NCI-H2107 treated with DMSO at 0.1 percent for 48 hours (cell line): ENCODE measurements at regions not wholly inside any gene's neighbourhood (a gene's known extent, or its start where the extent isn't known, plus 50 kb on each side); places are given as distances from the start of the nearest gene placed in this dataset.
A peak's percentile ranks its signal among the peaks of the same experiment; 100 is the strongest.

Experiments
- DNase-seq: peaks from one replicate; lab custom pipeline; 2025; ENCODE audit not compliant: unreplicated experiment; lab: John Stamatoyannopoulos, UW

DNA sequence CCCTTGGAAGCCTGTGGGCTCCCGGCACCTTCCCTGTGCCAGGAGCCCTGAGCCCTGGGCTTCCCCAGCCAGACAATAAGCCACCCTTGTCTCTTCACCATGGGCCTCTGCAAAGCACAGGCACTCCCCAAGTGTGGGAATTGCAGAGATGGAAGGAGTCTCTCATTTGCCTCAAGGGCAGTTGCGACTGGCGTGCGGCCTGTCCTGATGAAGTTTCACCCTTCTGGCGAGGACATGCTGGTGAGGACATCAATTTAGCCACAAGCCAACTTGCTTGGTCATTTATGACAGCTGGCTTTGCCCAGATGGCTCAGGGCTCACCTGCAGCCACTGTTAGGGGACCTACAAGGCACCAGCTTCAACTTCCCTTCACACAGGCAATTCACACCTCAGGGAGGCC is 180.2 kb downstream of the ANAPC1 start:
- DNase-seq = no peak

DNA sequence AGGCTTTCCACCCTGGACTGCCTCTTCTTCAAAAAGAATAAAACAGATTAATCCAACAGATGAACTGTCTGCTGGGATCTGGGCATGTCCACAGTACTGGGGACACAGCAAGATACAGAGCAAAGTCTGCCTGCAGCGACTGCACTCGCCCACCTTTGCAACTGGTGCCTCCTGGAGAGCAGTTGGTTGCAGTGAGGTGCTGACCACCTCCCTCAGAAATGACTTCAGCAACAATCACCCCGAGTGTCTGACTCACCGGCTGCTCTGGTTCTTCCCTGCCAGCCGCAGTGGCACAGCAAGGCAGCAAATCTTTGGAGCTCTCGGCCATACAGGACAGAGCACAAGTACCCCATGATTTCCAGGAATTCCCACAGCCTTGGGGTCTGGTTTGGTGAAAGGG is 179.7 kb downstream of the ANAPC1 start:
- DNase-seq = no peak

DNA sequence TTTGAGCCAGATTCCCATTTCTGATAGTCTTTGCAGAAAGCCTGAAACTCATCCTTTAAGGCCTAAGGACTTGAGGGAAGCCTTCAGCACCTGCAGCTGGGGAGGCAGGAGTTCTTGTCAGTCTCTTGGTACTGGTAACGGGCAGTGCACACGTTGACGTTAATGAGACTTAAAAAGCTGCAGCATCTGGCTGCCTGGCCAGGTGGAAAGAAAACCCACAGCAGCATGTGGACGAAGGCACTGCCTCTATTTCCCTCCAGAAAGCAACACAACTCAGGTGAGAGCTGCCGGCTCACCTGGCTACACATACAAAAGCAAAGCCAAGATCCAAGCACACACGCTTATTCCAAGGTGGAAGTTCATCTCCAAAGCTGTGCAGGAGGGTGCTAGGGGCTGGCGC is 178.8 kb downstream of the ANAPC1 start:
- DNase-seq = peak; percentile 61

DNA sequence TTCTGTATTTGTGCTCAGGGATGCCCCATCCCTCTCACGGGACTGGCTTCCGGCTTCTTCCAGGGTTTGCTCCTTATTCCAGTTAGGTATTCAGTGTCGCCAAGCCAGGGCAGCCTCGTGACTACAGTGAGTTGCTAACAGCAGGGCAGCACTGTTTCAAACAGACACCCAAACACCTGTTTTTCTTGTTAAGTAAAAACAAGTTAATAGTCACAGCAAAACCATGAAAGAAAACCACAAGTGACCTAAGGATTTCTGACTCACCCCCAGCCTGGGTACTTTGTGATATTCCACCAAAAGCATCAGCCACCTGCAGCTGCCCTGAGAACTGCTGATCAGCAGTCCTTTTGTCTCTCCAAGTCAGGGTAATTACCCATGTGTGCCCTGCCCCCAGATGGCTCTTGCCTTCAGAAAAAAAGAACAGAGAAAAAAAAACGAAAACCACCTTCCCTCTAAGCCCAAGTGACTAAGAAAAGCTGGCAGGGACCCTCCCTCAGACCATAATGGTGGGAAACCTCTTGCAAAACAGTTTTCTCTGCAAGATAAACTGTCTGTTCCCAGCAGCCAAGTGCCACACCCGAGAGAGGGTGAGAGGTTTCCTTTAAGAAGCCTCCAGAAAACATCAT is 178.2 kb downstream of the ANAPC1 start:
- peak; percentile 92 for DNase-seq

DNA sequence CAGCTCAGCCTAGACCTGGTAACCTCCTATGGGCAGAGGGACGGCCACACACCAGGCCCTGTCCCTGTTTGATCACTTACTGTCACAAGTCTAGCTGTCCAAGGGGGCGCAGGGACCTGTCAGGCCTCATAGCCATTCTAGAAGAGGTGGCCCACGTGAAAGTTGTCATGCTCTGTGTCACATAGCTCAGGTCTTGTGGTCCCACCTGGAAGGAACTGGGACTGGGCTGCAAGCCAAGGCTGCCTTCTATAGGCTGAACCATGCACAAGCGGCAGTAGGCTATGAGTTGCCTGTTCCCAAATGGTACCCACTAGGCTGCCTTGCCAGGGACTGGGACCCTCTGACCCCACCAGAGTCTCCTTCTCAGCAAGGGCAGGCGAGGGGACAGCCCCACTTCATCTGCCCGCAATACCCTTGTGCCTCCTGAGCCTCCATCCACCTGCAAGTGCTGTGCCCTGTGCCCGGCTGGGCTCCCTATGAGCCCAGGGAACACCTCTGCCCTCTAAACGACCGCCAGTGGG is 177.5 kb downstream of the ANAPC1 start:
- DNase-seq = no peak

DNA sequence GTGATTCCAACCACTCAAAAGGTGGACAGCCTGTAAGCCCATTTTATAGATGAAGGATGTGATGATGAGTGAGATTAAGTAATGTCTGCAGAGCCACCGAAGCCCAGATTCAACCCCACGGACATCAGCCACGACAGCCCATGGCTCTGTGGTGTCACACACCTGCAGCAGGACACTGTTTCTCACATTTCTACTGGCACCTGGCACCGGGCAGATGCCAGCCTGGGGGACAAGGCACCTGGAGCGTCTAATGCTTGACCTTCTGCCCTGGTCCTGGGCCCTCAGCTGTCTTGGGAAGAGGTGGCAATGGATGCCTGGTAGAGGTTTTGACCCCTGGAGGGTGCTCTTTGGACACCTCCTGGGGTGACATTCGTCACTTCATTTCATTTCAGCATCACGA is 176.3 kb downstream of the ANAPC1 start:
- no peak for DNase-seq

DNA sequence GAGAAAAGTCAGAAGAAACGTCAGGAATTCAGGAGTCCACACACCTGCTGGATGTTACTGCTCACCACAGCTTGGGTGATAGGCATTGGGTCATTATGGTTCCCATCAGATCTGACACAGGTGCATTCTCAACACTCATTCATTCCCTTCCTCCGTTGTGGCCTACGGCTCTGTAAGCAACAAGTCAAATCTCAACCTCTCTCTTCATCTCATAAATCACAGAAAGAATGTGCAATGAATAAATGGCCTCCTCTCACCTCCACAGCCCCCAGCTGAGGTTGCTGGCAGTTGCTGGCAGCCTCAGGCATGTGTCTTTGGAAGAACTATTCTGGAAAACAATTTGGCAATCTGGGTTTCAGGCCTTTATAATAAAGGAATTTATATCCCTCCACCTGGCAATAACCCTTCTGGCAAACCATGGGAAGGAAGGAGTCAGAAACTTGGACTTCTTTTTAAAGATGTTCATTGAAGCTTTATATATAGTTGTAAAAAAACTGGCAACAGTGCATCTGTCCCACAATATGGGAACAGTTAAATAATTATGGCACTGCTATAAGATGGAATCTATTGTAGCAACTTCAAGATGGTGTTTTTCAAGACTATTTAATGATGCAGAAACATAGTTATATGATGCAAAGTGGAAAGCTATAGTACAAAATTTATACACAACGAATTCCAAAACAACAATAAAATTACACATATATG is 175.4 kb downstream of the ANAPC1 start:
- no peak for DNase-seq

DNA sequence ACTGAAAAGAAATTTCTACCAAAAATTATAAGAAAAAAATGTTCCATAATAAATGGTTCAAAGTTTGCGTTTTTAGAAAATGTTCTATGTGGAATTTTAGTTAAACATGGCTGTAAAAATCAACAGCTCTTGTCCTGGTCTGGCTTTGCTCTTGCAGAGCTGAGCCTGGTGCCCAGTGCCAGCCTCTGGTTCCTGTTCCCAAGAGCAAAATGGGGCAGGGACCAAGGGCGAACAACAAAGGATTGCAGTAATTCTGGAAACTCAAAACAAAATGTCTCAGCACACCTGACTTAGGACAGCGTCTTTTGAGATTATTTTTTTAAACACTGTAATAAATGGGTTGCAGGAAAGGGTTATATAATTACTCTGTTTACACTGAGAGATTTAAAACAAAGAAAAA is 174.7 kb downstream of the ANAPC1 start:
- no peak for DNase-seq

DNA sequence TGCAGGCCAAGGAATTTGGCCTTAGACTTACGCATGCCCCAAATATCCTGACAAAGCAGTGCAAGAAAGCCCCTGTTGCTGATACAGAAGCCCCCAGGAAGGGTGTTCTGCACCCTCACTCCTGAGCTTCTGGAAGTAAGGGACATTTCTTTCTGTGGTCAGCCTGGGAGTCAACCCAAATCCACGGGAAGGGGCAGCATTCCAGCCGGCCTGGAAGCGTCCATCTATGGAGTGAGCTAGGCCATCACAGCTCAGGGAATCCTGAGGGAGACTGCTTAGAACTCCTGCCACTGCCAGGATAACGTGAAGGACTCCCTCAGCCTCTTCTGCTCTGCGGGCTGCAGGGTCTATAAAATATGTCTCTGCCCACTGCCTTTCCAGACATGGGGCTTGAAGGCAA is 173.9 kb downstream of the ANAPC1 start:
- DNase-seq = no peak

DNA sequence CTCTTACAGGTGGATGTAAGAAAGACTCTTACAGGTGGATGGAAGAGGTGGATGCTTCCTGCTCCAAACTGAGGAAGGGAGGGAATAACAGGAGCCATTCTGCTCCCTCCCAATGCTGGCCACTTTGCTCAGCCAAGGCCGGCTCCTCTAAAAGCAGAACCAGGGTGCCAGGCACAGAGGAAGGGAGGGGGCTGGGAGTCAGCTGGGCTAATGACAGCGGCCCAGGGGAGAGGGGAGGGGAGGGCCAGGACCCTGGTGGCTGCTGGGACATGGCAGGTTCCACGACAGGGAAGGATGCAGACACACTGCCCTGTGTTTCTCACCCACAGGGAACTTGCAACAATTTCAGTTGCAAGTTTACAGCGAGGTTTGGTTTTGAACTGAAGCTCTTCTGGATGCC is 173.4 kb downstream of the ANAPC1 start:
- no peak for DNase-seq

DNA sequence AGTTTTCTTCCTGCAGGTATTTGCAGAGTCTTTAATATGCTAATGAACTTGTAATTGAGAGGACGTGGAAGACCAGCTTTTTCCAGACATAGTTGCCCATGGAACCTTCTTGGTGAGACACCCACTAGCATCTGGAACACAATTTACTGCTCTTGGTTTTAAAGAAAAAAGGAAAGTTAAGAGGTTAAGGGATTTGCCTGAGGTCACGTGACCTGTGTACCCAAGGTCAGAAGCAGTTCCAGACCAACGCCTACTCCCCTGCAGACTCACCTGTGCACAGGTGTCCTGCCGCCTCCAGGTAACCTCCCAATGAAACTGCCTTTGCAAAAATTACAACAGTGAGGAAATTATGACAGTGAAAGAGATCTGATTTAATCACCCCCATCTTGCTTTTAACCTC is 172.7 kb downstream of the ANAPC1 start:
- no peak for DNase-seq

DNA sequence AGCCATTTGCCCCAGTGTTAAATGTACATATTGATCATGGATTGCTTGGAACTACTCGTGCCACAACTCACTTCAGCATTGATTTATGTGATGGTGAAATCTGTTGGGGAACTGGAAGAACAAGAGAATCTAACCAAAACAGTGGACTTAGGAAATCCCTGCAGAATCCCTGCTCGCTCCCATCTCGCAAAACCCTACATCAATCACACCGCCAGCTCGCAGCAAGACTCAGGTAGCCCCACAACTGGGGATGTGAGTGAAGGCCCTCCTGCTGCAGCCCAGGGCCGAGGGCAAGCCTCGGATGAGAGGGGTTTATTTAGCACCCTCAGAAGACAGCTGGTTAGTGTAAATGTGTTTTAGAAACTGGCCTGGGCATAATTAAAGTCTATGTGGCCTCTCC is 171.6 kb downstream of the ANAPC1 start:
- DNase-seq = no peak

DNA sequence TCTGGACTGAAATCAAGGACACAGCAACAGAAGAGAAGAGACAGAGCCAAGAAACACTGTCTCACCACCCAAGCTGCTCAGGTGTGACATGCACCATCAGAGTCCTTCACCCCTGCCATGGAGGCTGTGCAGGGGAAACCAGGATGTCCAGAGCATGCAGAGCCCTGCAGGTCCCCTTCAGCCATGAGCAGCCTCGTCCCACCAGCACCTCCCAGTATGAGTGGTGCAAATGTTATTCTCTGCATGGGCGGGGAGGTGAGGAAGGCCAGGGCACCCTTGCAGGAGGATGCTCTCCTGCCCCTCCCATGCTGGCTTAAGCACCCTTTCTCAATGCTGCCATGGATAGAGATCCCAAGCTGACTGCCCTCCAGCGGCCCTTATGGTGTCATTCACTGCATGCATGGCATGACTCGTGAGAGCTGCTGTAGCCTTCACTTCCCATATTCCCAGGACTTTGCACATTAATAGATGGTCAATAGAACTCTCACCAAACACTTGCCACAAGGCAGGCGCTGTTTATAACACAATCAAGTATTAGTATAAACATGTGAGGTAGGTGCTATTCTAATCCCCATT is 171.0 kb downstream of the ANAPC1 start:
- DNase-seq = no peak

DNA sequence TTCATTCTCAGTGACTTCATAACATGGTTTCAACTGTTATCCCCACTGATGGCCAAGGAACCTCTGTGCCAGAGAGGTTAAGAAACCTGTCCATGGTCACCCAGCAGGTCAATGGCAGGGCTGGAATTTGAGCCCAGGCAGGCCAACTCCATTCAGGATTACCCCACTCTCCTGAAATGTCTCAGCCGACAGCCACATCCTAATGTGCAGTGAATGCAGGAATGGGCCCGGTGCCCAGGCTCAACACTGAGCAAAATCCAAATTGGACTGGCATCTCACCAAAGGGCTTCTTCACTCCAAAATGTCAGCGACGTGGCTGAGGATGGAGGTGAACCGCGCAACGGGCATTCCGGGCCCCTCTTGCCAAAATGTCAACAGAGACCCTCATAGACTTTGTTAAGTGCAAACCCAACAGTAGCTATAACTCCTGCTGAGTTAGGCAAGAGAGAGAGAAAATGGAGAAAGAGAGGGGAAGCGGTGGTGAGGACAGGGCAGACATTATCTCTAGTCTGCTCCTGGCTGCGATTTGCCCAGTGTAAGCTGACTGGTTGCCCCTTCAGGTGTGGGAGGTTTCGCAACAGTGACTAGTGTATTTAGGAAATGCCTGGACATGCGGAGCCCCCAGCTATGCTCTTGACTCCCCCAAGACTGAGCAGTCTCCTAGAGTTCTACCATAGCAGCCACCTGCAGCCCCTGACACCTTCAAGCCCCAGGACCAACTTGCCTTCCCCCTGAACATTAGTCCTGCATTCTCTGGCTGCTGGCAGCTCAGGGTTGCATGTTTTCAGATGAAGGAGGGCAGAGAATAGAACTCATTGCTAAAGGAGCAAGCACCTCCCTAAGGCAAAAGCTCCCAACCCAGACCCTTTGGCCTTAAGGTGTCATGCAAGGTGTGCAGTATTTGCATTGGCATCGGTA is 167.7 kb downstream of the ANAPC1 start:
- no peak for DNase-seq

DNA sequence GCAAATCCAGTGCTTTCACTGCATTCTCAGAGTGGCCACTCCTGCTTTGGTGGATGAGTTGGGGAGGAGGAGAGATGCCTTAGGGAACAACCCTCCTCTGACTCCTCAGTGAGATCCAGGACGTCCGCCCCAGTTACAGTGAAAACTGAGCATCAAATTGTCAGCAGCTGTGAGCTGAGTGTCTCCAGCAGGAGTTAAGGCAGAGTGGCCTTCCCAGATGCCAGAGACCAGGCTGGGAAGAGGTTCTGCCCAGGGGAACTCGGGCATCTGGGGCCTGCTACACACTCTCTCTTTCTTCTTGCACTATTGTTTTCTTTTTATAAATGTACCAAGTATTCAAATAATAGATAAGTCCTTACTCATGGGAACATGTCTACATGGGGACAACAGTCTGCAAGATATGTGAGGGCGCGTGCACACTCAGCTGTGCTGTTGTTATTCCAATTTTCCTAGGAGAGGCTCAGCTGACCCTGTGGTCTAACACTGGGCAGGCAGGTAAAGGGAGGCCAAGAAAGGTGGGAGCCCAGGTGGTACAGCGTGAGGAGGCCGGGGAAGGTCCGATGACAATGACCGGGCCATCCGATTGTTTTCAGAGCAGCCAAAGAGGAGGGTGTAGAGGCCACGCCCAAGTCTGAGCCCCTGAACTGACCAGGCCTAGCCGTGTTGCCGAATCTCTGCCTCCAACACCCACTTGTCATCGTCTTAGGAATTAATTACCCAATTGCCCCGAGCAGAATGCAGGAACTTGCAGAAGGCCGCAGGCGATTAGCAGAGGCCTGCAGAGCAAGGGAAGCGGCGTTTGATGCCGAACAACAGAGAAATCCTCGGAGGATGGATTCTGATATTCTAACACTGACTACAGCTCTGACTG is 166.9 kb downstream of the ANAPC1 start:
- DNase-seq = no peak
